GM19240 (cell line): ENCODE measurements at regions not wholly inside any gene's neighbourhood (a gene's known extent, or its start where the extent isn't known, plus 50 kb on each side); places are given as distances from the start of the nearest gene placed in this dataset.
"Not testable (repeated sequence)": the region's sequence is repeated elsewhere in the genome, so short reads cannot be mapped to it uniquely, and the experiment has no call there.

Experiments used
- DNase-seq: peaks from one replicate; pipeline ENCODE4 v3.0.0; 2011; ENCODE audit warnings: low spot score; ENCODE audit not compliant: insufficient read length

DNA sequence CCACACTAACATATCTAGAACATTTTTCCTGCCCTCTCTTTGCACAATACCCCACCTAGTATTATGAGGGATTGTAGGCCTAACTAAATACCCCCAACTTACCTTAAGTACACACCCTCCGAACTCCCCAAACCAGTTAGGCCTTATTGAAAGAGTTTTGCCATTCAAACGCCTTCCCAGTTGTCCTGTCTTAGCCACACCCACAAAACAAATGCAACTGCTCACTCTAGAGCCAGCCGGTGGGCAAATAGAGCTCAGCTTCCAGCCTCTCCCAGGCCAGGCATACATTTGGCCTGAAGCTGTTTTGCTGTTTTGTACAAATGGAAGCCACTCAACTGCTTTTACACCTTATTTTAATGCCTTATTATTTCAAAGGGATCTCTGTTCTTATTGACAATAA is 224.2 kb upstream of the RUNX1 start:
- DNase-seq = no peak

DNA sequence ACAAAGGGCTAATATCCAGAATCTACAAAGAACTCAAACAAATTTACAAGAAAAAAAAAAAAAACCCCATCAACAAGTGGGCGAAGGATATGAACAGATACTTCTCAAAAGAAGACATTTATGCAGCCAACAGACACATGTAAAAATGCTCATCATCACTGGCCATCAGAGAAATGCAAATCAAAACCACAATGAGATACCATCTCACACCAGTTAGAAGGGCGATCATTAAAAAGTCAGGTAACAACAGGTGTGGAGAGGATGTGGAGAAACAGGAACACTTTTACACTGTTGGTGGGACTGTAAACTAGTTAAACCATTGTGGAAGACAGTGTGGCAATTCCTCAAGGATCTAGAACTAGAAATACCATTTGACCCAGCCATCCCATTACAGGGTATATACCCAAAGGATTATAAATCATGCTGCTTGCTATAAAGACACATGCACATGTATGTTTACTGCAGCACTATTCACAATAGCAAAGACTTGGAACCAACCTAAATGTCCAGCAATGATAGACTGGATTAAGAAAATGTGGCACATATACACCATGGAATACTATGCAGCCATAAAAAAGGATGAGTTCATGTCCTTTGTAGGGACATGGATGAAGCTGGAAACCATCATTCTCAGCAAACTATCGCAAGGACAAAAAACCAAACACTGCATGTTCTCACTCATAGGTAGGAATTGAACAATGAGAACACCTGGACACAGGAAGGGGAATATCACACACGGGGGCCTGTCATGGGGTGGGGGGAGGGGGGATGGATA is 222.4 kb upstream of the RUNX1 start:
- DNase-seq = not testable (repeated sequence)

DNA sequence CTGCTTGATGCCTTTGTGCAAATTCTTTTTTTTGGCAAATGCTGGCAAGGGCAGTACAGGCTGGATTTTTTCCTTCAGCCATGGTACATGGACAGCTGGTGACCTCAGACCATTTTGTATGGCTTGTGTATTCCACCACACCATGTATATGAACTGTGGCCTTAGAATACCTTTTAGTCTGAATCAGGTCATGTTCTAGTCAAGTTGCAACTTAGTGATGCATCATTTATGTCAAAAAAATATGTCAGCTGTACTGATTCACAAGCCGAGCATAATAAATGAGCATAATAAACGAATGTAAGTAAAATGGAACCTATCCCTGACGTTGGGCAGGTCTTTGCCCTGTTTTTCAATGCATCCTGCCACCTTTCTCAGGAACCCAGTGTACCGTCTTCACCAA is 219.7 kb upstream of the RUNX1 start:
- no peak for DNase-seq

DNA sequence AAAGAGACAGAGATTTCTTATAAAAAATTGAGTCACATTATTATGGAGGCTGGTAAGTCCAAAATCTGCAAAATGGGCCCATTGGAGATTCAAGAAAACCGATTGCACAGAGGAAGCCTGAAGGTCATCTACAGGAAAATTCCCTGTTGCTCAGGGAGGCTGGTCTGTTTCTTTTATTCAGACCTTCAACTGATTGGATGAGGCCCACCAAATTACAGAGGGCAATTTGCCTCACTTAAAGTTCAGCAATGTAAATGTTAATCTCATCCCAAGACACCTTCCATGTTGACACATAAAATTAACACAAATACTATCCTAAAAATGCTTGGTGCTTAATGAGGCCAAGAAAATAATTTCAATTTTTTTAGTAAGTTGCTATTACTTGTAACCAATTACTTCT is 219.2 kb upstream of the RUNX1 start:
- DNase-seq = no peak

DNA sequence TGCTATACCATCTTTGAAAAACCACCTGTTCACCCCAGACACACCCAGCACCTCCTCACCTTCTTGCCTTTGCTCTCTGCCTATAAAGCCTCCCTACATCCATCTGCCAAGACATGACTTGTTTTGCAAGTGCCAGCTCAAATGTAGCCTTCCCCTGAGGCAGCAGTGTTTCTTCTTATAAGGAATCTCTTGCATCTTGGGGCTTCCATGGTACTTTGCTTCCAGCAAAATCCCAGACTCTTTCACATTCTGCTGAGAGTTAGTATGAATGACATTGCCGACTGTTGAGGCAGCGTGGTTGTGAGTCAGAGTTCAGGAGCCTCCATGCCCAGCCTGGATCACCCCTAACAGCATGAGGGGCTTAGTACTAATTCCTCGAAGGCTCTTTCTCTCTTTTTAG is 217.4 kb upstream of the RUNX1 start:
- DNase-seq = no peak

DNA sequence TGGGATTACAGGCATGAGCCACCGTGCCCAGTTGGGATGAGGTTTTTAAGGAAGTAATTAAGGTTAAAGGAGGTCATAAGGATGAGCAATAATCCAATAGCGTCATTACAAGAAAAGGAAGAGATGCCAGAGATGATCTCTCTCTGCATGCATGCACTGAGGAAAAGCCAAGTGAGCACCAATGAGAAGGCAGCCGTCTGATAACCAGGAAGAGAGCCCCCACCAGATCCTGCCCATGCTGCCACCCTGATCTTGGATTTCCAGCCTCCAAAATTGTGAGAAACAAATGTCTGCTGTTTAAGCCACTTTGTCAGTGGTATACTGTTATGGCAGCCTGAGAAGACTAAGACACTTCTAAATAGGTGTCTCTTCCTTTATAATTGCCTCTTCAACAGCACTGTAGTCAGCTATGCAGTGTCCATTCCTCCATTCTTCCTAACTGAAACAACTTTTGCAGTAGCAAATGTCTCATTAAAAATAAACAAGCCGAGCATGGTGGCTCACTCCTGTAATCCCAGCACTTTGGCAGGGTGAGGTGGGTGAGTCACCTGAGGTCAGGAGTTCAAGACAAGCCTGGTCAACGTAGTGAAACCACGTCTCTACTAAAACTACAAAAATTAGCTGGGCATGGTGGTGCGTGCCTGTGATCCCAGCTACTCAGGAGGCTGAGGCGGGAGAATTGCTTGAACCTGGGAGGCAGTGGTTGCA is 216.2 kb upstream of the RUNX1 start:
- DNase-seq = no peak

DNA sequence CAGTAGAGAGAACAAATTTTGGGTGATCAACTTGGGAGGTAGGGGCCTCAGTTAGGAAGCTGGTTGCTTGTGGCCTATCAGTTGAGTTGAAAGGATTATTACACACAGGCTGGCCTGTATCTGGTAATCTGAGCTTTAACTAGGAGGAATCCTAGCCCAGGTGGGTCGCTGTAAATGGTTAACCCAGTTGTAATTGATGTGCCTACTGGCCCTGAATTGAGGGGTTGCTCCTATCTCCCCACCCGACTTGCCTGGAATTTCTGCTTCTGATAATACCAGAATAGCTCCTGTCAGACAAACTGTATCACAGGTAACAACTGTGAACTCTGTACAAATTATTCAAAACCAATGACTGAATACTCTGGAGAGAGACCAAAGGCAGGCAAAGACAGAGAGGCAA is 210.4 kb upstream of the RUNX1 start:
- DNase-seq = no peak

DNA sequence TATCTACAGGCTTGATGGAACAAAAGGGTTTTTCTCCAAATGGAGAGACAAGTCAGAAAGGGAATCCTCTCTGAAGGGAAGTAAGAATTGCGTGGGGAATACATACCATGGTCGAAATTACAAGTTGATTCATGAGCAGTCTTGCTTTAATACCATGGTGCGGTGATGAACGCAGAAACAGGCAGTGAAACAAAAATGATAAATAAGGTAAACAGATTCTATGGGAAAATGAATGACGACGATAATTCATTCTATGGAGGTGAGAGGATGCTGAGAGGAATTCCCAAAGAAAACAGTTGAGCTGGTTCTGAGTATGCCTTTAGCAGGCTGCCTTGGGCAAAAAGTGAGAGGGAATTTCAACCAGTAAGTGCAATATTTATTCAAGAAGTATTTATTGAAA is 209.4 kb upstream of the RUNX1 start:
- DNase-seq = no peak

DNA sequence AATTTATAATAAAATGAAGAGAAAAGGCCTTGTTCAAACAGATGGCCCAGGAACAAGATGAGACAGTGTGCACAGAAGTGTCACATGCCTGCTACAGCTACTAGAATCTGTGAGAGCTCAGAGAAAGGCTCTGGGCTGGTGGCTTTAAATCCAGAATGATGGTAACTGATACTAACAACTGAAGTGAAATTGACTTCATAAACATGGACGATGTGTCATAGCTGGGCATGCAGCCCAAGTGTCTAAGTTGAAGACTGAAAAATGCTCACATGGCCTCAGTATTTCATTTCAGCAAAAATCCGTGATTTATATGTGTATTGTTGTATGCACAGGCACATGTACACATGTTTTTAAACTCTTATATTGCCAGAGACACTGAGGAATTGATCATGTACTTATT is 208.3 kb upstream of the RUNX1 start:
- no peak for DNase-seq

DNA sequence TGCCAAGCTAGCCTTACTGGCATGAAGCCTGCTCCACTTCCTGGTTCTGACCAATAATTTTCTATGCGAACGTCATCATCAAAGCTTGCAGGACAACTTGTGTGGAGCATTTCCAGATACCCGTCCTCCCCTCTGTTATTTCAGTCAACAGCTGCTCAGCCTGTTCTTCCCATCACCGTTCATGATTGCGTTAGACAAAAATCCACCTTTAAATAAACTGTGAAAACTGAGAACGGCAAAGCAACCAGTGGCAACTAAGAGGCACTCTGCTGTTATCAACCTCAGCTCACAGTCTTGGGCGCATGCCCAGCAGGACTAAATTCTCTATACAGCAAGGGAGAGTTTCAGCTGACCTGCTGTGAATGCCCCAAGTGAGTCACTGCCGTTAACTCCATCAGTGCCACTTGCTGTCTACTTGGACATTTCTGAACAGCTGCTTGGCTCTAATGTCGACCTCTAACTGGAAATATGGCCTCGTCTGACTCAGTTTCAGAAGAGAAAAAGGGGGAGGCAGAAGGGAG is 207.4 kb upstream of the RUNX1 start:
- DNase-seq = no peak

DNA sequence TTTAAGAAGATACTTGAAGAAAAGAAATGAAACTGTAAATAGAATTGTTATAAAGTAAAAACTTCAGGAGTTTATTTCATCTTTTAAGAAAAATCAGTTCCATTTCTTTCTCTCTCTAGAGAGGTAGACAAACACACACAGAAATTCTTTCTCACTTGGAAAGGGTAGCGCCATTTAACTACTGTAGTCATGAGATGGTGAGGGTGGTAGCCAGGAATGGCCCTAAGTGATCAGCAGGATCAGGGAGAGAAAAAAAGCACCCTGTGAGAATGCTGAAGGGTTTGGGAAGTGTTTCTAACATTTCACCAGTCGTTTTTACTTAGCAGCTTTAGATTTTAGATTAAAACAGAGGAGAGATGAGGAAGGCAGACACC is 205.7 kb upstream of the RUNX1 start:
- DNase-seq = no peak

DNA sequence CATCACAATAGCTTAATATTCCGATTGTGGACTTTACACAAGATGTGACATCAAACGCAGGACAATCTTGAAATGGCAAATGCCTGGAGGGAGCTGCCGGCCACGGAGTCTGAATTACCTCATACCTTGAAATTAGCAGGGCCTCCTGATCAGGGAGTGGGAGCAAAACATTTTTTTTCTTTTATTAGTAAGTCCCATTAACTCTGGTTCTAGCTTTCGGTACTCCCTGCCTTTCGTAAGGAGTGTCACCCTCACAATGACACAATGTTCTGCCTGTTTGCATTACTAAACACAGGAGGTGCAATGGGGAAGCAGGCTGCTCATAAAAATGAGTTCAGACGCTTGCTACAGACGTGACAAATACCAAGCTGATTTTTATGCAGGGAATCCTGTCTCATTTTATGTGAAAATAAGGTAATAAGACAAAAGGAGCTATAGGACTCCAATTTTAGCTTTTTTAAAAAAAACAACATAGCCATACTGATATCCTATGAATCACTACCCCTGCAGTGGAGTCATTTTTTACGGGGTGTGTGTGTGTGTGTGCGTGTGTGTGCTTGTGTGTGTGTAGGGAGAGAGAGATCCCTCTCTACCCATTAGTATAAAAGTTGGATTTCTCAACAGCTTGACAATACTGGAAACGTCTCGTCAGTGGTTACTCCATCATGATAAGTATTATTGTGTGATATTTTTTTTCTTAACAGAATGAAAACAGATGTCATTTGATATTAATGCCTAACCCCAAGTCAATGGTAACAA is 205.1 kb upstream of the RUNX1 start:
- DNase-seq = no peak

DNA sequence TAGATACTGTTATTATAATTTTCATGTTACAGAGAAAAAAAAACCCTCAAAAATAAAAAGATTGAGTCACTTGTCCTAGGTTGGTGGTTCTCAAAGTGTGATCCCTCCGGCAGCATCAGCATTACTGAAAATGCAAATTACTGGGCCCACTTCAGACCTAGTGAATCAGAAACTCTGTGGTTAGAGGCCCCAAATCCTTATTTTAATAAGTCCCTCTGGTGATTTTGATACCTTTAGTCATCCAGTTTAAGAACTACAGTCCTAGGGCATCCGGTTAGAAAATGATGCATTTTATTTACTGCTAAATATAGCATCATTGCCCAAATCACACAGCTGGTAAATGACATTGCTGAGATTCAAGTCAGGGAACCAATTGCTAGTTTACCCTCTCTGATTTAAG is 203.7 kb upstream of the RUNX1 start:
- DNase-seq = no peak

DNA sequence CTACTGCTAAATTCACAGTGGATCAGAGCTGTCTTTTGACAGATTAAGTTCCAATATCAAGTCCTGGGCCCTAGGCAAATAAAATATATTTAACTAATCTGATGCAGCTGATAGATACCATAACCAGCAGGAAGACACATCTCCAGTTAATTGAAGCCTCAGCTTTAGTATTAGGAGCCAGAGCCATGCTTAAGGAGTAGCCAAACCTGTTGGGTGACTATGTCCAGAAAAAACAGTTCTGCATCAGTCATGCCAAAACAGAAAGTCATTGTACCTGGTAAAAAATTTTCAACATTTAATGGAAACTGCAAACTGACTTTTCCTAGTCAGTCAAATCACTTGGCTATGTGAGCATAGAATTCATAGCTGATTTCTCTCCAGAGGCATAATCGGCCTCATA is 200.5 kb upstream of the RUNX1 start:
- DNase-seq = no peak

DNA sequence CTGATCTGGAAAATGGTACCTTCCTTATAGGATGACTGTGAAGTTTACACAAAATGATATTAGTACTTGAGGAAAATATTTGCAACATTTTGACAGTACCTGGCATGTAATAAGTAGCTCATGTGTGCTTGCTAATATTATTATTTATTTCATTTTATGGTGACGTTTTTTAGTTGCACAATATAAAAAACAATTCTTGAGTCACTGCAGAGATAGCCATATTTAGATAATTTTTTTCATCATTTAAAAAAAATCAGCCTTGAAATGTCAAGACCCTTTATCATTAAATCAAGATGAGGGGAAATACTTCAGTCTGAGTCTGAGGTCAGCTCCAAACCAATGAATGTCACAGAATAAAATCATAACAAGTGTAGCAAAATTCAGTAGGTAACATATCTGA is 196.8 kb upstream of the RUNX1 start:
- DNase-seq = no peak

DNA sequence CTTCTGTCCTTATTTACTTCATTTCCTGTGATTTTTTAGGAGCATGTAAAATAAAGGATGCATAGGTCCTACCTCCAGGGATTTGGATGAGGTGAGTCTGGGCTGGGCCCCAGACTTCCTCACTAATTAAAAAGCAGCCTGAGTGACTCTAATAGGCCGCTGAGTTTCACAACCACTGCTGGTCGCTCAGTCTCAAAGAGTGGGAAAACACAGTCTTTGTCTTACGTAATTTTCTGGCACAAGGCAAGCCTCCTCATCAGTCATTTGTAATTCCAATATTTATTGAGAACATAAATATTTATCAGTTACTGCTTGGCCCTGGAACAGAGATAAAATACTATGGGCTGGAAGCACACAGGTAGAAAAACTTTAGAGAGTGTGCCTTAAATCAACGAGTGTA is 195.4 kb upstream of the RUNX1 start:
- DNase-seq = no peak

DNA sequence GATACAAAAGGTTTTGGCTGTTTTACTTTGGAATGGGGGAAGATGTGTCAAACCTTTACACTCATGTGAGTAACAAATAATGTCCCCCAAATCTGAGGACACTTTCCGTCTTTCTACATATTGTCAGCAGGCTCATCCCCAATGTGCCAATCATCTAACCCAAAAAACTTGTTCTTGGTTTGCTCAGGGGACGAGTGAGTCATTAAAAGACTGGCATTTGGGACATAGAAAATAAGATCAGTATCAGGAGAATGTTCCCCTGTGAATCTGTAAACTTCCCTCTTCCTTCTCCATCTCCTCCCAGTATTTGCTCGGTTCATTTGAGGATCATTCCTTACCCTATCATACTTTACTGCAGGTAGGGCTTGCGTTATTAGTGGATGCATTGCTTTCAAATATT is 194.1 kb upstream of the RUNX1 start:
- DNase-seq = no peak

DNA sequence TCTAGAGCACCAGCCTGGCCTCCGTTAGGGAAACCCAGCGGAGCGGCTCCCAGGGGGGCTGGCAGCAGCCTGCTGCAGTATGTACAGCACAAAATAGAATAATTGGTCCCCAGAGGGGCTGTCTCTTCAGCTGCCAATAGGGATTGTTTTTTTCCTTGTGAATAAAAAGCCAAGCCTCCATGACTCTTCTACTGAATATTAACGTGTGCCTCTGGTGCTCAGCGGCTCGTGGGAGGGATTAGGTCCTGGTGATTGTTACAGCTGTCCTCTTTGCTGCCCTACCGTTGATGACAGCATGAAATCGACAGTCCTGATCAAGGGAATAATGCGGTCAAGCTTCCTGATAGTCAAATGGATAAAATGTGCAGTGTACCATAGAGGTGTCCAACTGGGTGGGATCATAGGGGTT is 190.7 kb upstream of the RUNX1 start:
- no peak for DNase-seq

DNA sequence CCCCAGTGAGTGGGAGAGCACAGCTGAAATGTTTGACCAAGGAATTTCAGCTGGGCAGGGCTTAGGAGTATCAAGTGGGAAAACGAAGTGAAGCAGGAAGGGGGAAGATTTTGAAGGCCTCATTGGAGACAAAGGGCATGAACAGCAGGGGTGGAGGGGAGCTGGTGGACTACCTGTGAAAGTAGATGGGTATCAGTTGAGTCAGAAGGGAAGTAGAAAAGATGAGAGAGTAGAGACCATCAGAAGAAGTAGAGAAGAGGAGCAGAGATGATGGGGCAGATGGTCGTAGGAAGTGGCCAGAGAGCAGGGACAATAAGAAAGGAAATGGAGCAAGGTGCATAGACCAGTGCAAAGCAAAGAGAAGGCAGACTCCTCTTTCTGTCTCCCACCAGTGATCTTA is 189.0 kb upstream of the RUNX1 start:
- no peak for DNase-seq

DNA sequence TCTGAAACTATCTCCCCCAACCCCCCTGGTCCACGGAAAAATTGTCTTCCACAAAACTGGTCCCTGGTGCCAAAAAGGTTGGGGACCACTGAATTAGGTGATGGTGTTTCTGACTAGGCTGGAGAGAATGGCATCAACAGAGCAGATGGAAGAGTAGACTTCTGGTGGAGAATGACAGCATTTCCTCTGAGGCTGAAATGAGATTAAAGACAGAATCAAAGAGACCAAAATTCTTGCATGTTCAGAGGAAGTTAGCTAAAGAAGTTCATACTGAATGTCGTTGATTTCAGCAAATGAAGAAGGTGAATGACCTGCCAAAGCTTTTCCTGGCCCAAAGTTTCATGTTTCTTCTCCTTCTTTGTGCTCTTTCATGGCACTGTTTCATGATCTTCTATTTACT is 188.2 kb upstream of the RUNX1 start:
- no peak for DNase-seq

DNA sequence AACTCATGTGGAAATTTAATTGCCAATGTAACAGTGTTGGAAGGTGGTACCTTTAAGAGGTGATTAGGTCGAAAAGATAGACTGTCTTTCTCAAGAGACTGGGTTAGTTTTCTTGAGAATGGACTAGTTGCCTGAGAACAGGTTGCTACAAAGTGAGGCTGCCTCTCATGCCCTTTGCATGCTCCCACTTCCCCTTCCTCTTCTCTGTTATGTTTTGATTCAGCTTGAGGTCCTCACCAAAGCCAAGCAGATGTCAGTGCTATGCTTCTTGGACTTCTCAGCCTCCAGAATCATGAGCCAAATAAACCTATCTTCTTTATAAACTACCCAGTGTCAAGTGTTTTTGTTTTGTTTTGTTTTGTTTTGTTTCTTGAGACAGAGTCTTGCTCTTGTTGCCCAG is 187.0 kb upstream of the RUNX1 start:
- DNase-seq = no peak

DNA sequence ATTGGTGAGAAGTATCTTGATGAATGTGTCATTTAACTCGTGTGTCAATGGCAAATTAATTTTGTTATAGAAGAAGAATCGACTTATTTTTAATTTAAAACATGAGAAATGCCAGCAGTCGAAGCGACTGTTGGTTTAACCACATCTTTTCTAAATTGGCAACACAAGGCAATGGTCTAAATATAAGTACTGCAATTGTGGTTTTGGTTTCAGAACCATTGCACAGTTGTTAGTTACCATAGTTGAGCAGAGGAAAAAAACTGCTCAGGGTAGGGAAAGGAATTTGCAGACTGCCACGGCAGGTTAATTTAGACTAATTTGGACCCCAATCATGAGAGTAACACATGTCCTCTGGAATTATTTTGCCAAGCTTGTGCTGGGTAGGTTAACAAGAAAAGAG is 185.6 kb upstream of the RUNX1 start:
- no peak for DNase-seq
